Spinal cord (tissue), 9 donors: ENCODE measurements at regions not wholly inside any gene's neighbourhood (a gene's known extent, or its start where the extent isn't known, plus 50 kb on each side); places are given as distances from the start of the nearest gene placed in this dataset.
"Not testable (repeated sequence)": the region's sequence is repeated elsewhere in the genome, so short reads cannot be mapped to it uniquely, and the experiment has no call there.

ENCODE experiments used
- DNase-seq, 6 donors: peaks; one replicate each; pipeline versions ENCODE4 v3.0.0 to v3.0.0-alpha.2; 2013 to 2015; ENCODE audit warnings: low spot score in 6 of 6, low read depth in 4 of 6
- H3K27ac ChIP-seq: one replicate; pipeline ENCODE4 v1.5.1; 2013; ENCODE audit warnings: low read depth, low read length, control low read depth
- H3K27me3 ChIP-seq: one replicate; pipeline ENCODE4 v1.6.1; 2013; ENCODE audit warnings: low read length; ENCODE audit not compliant: control insufficient read depth, insufficient read depth
- H3K36me3 ChIP-seq: one replicate; pipeline ENCODE4 v1.6.1; 2013; ENCODE audit warnings: low read length; ENCODE audit not compliant: control insufficient read depth, insufficient read depth
- H3K4me1 ChIP-seq: one replicate; pipeline ENCODE4 v1.6.1; 2013; ENCODE audit warnings: low read length; ENCODE audit not compliant: control insufficient read depth, insufficient read depth
- H3K4me3 ChIP-seq: one replicate; pipeline ENCODE4 v1.5.1; 2013; ENCODE audit warnings: low read depth, low read length, control low read depth
- H3K9me3 ChIP-seq: one replicate; pipeline ENCODE4 v1.6.1; 2013; ENCODE audit warnings: low read length; ENCODE audit not compliant: control insufficient read depth, insufficient read depth
- WGBS: methylation state at CpG from one replicate; pipeline ENCODE4 v1.1.5; 2013; ENCODE audit warnings: missing lambda C conversion rate; ENCODE audit not compliant: insufficient coverage; 5-methylcytosine and 5-hydroxymethylcytosine counted together
- donor health status: healthy.

- Histone ChIP-seq H3K36me3 (no peaks in the 10 kb centered on the region), H3K4me3 (no peak overlapping the region), H3K27me3 (no peaks in the 10 kb centered on the region), H3K27ac (no peak overlapping the region), H3K9me3 (no peaks in the 10 kb centered on the region), H3K4me1 (no peaks in the 10 kb centered on the region)
- DNase-seq, result no peak
- WGBS, result 67% methylated on average over 1 of the region's 1 CpG
These were observed 159.4 kb downstream of the KCNRG start for GRCh38 chr13:50174630-50175029.

GRCh38 chr13:50179977-50180376 is 164.7 kb downstream of the KCNRG start:
- no peaks in the 10 kb centered on the region for H3K9me3 ChIP-seq
- no peaks in the 10 kb centered on the region for H3K4me1 ChIP-seq
- no peak for DNase-seq
- H3K27ac ChIP-seq, result no peak overlapping the region
- WGBS, result no CpG with 5 or more reads among the region's 1 CpG
- H3K36me3 ChIP-seq, result no peaks in the 10 kb centered on the region
- no peak overlapping the region for H3K4me3 ChIP-seq
- no peaks in the 10 kb centered on the region for H3K27me3 ChIP-seq

DNA sequence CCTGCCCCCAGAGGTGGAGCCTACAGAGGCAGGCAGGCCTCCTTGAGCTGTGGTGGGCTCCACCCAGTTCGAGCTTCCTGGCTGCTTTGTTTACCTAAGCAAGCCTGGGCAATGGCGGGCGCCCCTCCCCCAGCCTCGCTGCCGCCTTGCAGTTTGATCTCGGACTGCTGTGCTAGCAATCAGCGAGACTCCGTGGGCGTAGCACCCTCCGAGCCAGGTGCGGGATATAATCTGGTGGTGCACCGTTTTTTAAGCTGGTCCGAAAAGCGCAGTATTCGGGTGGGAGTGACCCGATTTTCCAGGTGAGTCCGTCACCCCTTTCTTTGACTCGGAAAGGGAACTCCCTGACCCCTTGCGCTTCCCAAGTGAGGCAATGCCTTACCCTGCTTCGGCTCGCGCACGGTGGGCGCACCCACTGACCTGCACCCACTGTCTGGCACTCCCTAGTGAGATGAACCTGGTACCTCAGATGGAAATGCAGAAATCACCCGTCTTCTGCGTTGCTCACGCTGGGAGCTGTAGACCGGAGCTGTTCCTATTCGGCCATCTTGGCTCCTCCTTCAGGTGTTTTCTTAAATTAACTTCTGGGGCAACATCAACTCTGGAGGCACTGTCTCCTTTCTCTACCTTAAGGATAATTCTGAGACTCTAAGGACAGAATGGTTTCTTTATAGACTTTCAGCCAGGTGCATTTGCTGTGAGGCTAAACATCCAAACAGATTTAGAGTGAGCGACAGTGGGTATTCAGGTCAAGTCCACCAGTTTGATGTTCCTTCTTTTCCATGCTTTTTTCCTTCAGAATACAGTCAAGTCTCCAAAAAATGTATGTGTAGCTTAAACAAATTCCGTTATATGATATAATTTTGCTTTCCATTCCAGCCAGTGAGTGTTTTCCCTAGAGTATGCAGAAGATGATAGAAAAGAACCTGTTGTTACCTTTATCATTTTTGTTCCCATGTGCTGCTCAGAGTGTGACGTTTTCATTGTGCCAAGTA is 170.8 kb downstream of the KCNRG start:
- not testable (repeated sequence) for H3K36me3 ChIP-seq, H3K27me3 ChIP-seq, DNase-seq, H3K4me3 ChIP-seq, H3K27ac ChIP-seq, H3K4me1 ChIP-seq, H3K9me3 ChIP-seq
- 94% methylated on average over 10 of the region's 32 CpGs for WGBS

DNA sequence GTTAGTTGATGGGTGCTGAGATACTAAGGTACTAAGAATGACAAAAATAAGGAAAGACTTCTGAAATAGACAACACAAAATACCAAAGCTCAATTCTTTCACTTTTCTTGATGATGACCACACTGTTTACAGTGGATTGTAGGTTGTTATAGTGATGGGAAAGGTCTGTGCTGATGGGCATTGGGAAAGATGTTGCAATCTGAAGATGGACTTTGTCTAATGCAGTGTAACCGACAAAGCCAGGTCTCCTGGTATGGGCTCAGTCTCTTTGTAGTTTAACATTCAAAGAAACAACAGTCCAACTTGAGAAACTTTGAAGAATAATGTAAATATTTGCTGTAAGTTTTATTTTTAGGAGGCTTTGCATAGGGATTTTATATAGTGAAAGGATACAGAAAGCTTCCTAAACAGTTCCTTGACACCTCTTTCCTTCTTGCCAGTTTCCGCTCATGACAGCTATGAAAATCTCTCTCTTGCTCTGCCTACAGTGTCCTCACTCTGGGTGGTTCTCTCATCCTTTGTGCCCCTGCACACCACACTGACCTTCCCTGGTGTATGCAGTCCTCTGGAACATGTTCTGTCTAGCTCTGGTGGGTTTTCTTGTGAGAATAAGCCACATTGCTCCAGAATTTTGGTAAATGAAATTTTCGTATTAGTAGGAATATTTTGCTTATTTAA is 172.2 kb downstream of the KCNRG start:
- no peaks in the 10 kb centered on the region for H3K36me3 ChIP-seq
- WGBS, result 83% methylated on average over 1 of the region's 3 CpGs
- no peaks in the 10 kb centered on the region for H3K27me3 ChIP-seq
- no peak overlapping the region for H3K27ac ChIP-seq
- H3K9me3 ChIP-seq, result no peaks in the 10 kb centered on the region
- DNase-seq, result no peak
- H3K4me1 ChIP-seq, result no peaks in the 10 kb centered on the region
- H3K4me3 ChIP-seq, result no peak overlapping the region

DNA sequence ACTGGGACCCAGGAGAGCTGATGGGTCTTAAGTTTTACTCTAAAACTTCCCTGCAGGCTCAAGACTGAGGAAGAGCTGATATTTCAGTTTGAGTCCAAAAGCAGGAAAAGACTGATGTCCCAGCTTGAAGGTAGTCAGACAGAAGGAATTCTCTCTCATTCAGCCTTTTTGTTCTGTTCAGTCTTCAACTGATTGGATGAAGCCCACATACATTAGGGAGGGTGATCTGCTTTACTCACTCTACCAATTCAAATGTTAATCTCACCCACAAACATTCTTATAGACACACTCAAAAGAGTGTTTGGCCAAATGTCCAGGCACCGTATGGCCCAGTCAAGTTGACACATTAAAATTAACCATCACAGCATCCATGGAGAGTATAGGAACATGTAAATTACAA is 173.5 kb downstream of the KCNRG start:
- Histone ChIP-seq H3K27me3 (no peaks in the 10 kb centered on the region), H3K9me3 (no peaks in the 10 kb centered on the region), H3K4me1 (no peaks in the 10 kb centered on the region), H3K4me3 (no peak overlapping the region), H3K36me3 (no peaks in the 10 kb centered on the region), H3K27ac (no peak overlapping the region)
- no peak for DNase-seq
- no CpG with 5 or more reads among the region's 1 CpG for WGBS

- 100% methylated on average over 1 of the region's 2 CpGs for WGBS
- H3K27me3 ChIP-seq, result no peaks in the 10 kb centered on the region
- H3K4me1 ChIP-seq, result no peaks in the 10 kb centered on the region
- DNase-seq, result no peak
- no peaks in the 10 kb centered on the region for H3K9me3 ChIP-seq
- no peaks in the 10 kb centered on the region for H3K36me3 ChIP-seq
- H3K4me3 ChIP-seq, result no peak overlapping the region
- no peak overlapping the region for H3K27ac ChIP-seq
These were observed 174.2 kb downstream of the KCNRG start for GRCh38 chr13:50189450-50189849.

DNA sequence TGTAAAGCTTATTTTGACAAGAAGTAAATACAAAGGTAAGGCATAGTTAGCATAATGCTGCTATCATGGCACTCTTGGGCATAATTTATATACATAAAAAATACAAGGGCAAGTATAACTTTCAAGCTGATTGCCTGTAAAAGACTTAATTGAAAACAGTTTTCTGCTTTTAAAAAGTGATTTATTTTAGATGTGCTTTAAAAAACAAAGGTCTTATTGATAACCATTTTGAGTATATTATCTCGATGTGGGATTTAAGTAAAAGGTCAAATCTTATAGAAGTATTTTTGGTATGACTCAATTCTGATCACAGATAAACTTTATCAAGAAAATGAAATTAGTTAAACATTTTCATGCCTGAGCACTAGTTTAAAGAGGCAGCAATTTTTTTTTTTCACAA is 175.8 kb downstream of the KCNRG start:
- no peaks in the 10 kb centered on the region for H3K36me3 ChIP-seq
- no CpG with 5 or more reads among the region's 1 CpG for WGBS
- H3K27me3 ChIP-seq, result no peaks in the 10 kb centered on the region
- no peaks in the 10 kb centered on the region for H3K9me3 ChIP-seq
- no peak overlapping the region for H3K4me3 ChIP-seq
- H3K27ac ChIP-seq, result no peak overlapping the region
- H3K4me1 ChIP-seq, result no peaks in the 10 kb centered on the region
- no peak for DNase-seq

- Histone ChIP-seq H3K27me3 (no peaks in the 10 kb centered on the region), H3K27ac (no peak overlapping the region), H3K36me3 (no peaks in the 10 kb centered on the region), H3K4me1 (no peaks in the 10 kb centered on the region), H3K9me3 (no peaks in the 10 kb centered on the region), H3K4me3 (no peak overlapping the region)
- WGBS, result no CpG with 5 or more reads among the region's 1 CpG
- no peak for DNase-seq
These were observed 177.1 kb downstream of the KCNRG start for GRCh38 chr13:50192272-50192813.

GRCh38 chr13:50195045-50195444 is 179.8 kb downstream of the KCNRG start:
- H3K4me1 ChIP-seq, result no peaks in the 10 kb centered on the region
- DNase-seq, result no peak
- H3K27me3 ChIP-seq, result no peaks in the 10 kb centered on the region
- no peaks in the 10 kb centered on the region for H3K36me3 ChIP-seq
- H3K9me3 ChIP-seq, result no peaks in the 10 kb centered on the region
- no peak overlapping the region for H3K4me3 ChIP-seq
- H3K27ac ChIP-seq, result no peak overlapping the region
- WGBS, result 100% methylated on average over 3 of the region's 4 CpGs
